SK-N-SH treated with all-trans-retinoic acid at 6 μM for 48 hours (cell line): ENCODE measurements at regions not wholly inside any gene's neighbourhood (a gene's known extent, or its start where the extent isn't known, plus 50 kb on each side); places are given as distances from the start of the nearest gene placed in this dataset.

Experiments used
- ATAC-seq: fragments of 200-7000 bp; cut with Tn5 transposase; 3 replicates; pipeline ENCODE4 v1.9.1; 2020; ENCODE audit warnings: mild to moderate bottlenecking, moderate library complexity
- ARNTL ChIP-seq: fragments of 450-650 bp; formaldehyde crosslinking; IDR thresholded peaks from 2 replicates; pipeline ENCODE4 v1.5.0; 2020; ENCODE audit warnings: low read depth, mild to moderate bottlenecking, moderate library complexity, borderline replicate concordance
- BACH2 ChIP-seq: fragments of 250-450 bp; sonication (Bioruptor Pico); IDR thresholded peaks from 2 replicates; pipeline ENCODE4 v1.9.0; 2021; ENCODE audit warnings: mild to moderate bottlenecking, borderline replicate concordance
- CSDC2 ChIP-seq: fragments of 250-450 bp; sonication (Bioruptor Pico); IDR thresholded peaks from 2 replicates; pipeline ENCODE4 v1.5.0; 2020; ENCODE audit warnings: mild to moderate bottlenecking, moderate library complexity
- ESRRG ChIP-seq: fragments of 250-450 bp; sonication (Bioruptor Pico); IDR thresholded peaks from 2 replicates; pipeline ENCODE4 v1.6.1; 2021; ENCODE audit warnings: mild to moderate bottlenecking
- GLIS3 ChIP-seq: fragments of 250-450 bp; sonication (Bioruptor Pico); IDR thresholded peaks from 2 replicates; pipeline ENCODE4 v1.5.0; 2020; ENCODE audit warnings: mild to moderate bottlenecking, moderate library complexity
- ISL1 ChIP-seq: fragments of 250-450 bp; sonication (Bioruptor Pico); IDR thresholded peaks from 2 replicates; pipeline ENCODE4 v2.1.2; 2022; ENCODE audit warnings: mild to moderate bottlenecking, moderate library complexity
- OSR1 ChIP-seq: fragments of 250-450 bp; sonication (Bioruptor Pico); IDR thresholded peaks from 2 replicates; pipeline ENCODE4 v1.8.0; 2022; ENCODE audit warnings: moderate library complexity, mild to moderate bottlenecking, inconsistent platforms
- PPARA ChIP-seq: fragments of 250-450 bp; sonication (Bioruptor Pico); IDR thresholded peaks from 2 replicates; pipeline ENCODE4 v1.5.0; 2020; ENCODE audit warnings: mild to moderate bottlenecking, borderline replicate concordance
- RARB ChIP-seq: fragments of 250-450 bp; sonication (Bioruptor Pico); IDR thresholded peaks from 2 replicates; pipeline ENCODE4 v1.8.0; 2021; ENCODE audit warnings: mild to moderate bottlenecking, moderate library complexity
- SNAI2 ChIP-seq: fragments of 250-450 bp; sonication (Bioruptor Pico); IDR thresholded peaks from 2 replicates; pipeline ENCODE4 v1.5.0; 2020; ENCODE audit warnings: mild to moderate bottlenecking, moderate library complexity
- TCF4 ChIP-seq: fragments of 250-450 bp; sonication (Bioruptor Pico); IDR thresholded peaks from 2 replicates; pipeline ENCODE4 v1.8.0; 2021; ENCODE audit warnings: mild to moderate bottlenecking, moderate library complexity, borderline replicate concordance
- TOX ChIP-seq: fragments of 250-450 bp; sonication (Bioruptor Pico); IDR thresholded peaks from 2 replicates; pipeline ENCODE4 v1.8.0; 2021; ENCODE audit warnings: mild to moderate bottlenecking, moderate library complexity, borderline replicate concordance
- ZC3H10 ChIP-seq: fragments of 250-450 bp; sonication (Bioruptor Pico); IDR thresholded peaks from 2 replicates; pipeline ENCODE4 v1.5.1; 2021; ENCODE audit warnings: mild to moderate bottlenecking, moderate library complexity
- ZFP3 ChIP-seq: fragments of 250-450 bp; sonication (Bioruptor Pico); IDR thresholded peaks from 2 replicates; pipeline ENCODE4 v1.5.0; 2020; ENCODE audit warnings: mild to moderate bottlenecking, moderate library complexity
- ZFP30 ChIP-seq: fragments of 450-650 bp; formaldehyde crosslinking; IDR thresholded peaks from 2 replicates; pipeline ENCODE4 v1.5.0; 2022; ENCODE audit warnings: mild to moderate bottlenecking, moderate library complexity
- ZNF565 ChIP-seq: fragments of 450-650 bp; formaldehyde crosslinking; conservative IDR thresholded peaks from 2 replicates; pipeline ENCODE4 v1.5.0; 2020; ENCODE audit warnings: low read depth, mild to moderate bottlenecking, moderate library complexity
- ZNF70 ChIP-seq: fragments of 450-650 bp; formaldehyde crosslinking; IDR thresholded peaks from 2 replicates; pipeline ENCODE4 v1.5.0; 2020; ENCODE audit warnings: mild to moderate bottlenecking, moderate library complexity
- ZNF8 ChIP-seq: fragments of 450-650 bp; formaldehyde crosslinking; IDR thresholded peaks from 2 replicates; pipeline ENCODE4 v1.5.0; 2020; ENCODE audit warnings: mild to moderate bottlenecking, moderate library complexity
- TF ChIP-seq, protein P1 (sequence below): fragments of 250-450 bp; sonication (Bioruptor Pico); IDR thresholded peaks from 2 replicates; pipeline ENCODE4 v1.5.1; 2021; ENCODE audit warnings: mild to moderate bottlenecking, moderate library complexity
- TF ChIP-seq, protein P2 (sequence below): fragments of 250-450 bp; sonication (Bioruptor Pico); IDR thresholded peaks from 2 replicates; pipeline ENCODE4 v1.5.1; 2020; ENCODE audit warnings: low read depth, mild to moderate bottlenecking, moderate library complexity
- TF ChIP-seq, protein P3 (sequence below): fragments of 250-450 bp; sonication (Bioruptor Pico); IDR thresholded peaks from 2 replicates; pipeline ENCODE4 v1.5.0; 2020; ENCODE audit warnings: mild to moderate bottlenecking, moderate library complexity
- TF ChIP-seq, protein P4 (sequence below): fragments of 250-450 bp; sonication (Bioruptor Pico); IDR thresholded peaks from 2 replicates; pipeline ENCODE4 v1.8.0; 2021; ENCODE audit warnings: low read depth, mild to moderate bottlenecking, moderate library complexity, borderline replicate concordance
- TF ChIP-seq, protein P5 (sequence below): fragments of 250-450 bp; sonication (Bioruptor Pico); IDR thresholded peaks from 2 replicates; pipeline ENCODE4 v1.8.0; 2020; ENCODE audit warnings: mild to moderate bottlenecking, moderate library complexity, borderline replicate concordance

DNA sequence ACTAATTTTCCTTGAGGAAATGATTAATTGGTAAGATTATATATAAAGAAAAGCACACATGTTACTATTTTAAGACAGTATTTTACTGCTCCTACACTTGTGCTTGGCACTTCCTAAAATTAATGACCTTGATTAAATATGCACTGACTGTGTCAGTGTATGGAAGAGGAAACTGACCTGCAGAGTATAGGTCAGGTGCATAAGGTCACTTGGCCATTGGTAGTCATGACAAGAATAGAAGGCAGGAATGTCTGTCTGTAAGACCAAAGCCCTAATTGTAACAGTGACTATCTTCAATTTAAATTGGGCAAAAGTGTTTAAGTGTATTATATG, 128.0 kb upstream of the KCNK2 start:
- ATAC-seq = no peak
- TF ChIP-seq ZFP3 (CRISPR knock-in tag) = no peak
- no peak for TF ChIP-seq ARNTL (CRISPR knock-in tag)
- TF ChIP-seq, protein P1, sequence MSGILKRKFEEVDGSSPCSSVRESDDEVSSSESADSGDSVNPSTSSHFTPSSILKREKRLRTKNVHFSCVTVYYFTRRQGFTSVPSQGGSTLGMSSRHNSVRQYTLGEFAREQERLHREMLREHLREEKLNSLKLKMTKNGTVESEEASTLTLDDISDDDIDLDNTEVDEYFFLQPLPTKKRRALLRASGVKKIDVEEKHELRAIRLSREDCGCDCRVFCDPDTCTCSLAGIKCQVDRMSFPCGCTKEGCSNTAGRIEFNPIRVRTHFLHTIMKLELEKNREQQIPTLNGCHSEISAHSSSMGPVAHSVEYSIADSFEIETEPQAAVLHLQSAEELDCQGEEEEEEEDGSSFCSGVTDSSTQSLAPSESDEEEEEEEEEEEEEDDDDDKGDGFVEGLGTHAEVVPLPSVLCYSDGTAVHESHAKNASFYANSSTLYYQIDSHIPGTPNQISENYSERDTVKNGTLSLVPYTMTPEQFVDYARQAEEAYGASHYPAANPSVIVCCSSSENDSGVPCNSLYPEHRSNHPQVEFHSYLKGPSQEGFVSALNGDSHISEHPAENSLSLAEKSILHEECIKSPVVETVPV (CRISPR knock-in tag) = no peak
- TF ChIP-seq CSDC2 (CRISPR knock-in tag) = no peak
- TF ChIP-seq BACH2 = no peak
- TF ChIP-seq PPARA = no peak
- no peak for TF ChIP-seq ISL1 (CRISPR knock-in tag)
- TF ChIP-seq RARB = no peak
- TF ChIP-seq ZFP30 = no peak
- no peak for TF ChIP-seq ZNF8 (CRISPR knock-in tag)
- TF ChIP-seq, protein P2, sequence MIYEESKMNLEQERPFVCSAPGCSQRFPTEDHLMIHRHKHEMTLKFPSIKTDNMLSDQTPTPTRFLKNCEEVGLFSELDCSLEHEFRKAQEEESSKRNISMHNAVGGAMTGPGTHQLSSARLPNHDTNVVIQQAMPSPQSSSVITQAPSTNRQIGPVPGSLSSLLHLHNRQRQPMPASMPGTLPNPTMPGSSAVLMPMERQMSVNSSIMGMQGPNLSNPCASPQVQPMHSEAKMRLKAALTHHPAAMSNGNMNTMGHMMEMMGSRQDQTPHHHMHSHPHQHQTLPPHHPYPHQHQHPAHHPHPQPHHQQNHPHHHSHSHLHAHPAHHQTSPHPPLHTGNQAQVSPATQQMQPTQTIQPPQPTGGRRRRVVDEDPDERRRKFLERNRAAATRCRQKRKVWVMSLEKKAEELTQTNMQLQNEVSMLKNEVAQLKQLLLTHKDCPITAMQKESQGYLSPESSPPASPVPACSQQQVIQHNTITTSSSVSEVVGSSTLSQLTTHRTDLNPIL (CRISPR knock-in tag) = no peak
- no peak for TF ChIP-seq ZC3H10 (CRISPR knock-in tag)
- TF ChIP-seq TOX (CRISPR knock-in tag) = no peak
- TF ChIP-seq ZNF565 (CRISPR knock-in tag) = no peak
- no peak for TF ChIP-seq OSR1 (CRISPR knock-in tag)
- TF ChIP-seq, protein P3, sequence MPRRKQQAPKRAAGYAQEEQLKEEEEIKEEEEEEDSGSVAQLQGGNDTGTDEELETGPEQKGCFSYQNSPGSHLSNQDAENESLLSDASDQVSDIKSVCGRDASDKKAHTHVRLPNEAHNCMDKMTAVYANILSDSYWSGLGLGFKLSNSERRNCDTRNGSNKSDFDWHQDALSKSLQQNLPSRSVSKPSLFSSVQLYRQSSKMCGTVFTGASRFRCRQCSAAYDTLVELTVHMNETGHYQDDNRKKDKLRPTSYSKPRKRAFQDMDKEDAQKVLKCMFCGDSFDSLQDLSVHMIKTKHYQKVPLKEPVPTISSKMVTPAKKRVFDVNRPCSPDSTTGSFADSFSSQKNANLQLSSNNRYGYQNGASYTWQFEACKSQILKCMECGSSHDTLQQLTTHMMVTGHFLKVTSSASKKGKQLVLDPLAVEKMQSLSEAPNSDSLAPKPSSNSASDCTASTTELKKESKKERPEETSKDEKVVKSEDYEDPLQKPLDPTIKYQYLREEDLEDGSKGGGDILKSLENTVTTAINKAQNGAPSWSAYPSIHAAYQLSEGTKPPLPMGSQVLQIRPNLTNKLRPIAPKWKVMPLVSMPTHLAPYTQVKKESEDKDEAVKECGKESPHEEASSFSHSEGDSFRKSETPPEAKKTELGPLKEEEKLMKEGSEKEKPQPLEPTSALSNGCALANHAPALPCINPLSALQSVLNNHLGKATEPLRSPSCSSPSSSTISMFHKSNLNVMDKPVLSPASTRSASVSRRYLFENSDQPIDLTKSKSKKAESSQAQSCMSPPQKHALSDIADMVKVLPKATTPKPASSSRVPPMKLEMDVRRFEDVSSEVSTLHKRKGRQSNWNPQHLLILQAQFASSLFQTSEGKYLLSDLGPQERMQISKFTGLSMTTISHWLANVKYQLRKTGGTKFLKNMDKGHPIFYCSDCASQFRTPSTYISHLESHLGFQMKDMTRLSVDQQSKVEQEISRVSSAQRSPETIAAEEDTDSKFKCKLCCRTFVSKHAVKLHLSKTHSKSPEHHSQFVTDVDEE (CRISPR knock-in tag) = no peak
- TF ChIP-seq, all 23 proteins: peak for 0

DNA sequence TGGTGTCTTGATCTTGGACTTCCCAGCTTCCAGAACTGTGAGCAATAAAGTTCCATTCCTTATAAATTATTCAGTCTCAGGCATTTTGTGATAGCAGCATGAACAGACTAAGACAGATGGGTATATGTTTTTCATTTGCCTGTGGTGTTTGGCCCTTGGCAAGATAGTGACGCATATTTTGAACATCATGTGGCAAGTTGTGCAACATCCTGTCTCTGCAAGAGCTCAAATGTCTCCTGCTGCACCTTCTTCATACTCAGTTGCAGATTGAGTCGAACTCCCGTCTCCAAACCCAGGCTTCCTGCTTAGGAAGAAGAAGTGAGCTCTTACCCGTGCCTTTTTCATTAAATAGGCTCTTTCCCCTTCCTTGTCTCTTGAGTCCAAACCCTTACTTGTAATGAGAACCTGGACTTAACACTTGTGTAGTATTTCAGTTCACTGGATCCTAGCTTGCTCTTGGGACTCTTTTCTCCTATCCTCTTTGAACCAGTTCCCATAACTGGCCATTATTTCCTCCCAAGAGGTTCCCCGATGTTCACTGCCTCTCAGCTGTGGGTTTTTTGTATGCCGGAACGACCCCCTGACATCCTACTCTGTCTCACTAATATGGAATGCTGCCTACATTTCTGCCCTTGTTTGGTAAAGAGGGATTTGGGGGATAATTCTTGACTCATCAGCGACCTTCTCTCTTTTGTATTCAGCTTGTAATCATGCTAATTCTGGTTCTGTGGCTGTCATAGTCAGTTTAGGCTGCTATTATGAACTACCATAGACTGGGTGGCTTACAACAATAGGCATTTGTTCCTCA, 125.0 kb upstream of the KCNK2 start:
- ATAC-seq = peak; percentile 91

More for the DNA sequence above, 125.0 kb upstream of the KCNK2 start:
- no peak for TF ChIP-seq ESRRG (CRISPR knock-in tag)
- TF ChIP-seq TCF4 (CRISPR knock-in tag) = no peak
- TF ChIP-seq, protein P4, sequence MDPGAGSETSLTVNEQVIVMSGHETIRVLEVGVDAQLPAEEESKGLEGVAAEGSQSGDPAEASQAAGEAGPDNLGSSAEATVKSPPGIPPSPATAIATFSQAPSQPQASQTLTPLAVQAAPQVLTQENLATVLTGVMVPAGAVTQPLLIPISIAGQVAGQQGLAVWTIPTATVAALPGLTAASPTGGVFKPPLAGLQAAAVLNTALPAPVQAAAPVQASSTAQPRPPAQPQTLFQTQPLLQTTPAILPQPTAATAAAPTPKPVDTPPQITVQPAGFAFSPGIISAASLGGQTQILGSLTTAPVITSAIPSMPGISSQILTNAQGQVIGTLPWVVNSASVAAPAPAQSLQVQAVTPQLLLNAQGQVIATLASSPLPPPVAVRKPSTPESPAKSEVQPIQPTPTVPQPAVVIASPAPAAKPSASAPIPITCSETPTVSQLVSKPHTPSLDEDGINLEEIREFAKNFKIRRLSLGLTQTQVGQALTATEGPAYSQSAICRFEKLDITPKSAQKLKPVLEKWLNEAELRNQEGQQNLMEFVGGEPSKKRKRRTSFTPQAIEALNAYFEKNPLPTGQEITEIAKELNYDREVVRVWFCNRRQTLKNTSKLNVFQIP = peak; percentile 19; the same call in 1 of the 2 replicates
- TF ChIP-seq ZFP3 (CRISPR knock-in tag) = no peak
- TF ChIP-seq, protein P1 (CRISPR knock-in tag) = no peak
- TF ChIP-seq ZNF565 (CRISPR knock-in tag) = no peak
- peak; percentile 96; the same call in 1 of the 2 replicates for TF ChIP-seq TOX (CRISPR knock-in tag)
- no peak for TF ChIP-seq GLIS3 (CRISPR knock-in tag)
- TF ChIP-seq, protein P5, sequence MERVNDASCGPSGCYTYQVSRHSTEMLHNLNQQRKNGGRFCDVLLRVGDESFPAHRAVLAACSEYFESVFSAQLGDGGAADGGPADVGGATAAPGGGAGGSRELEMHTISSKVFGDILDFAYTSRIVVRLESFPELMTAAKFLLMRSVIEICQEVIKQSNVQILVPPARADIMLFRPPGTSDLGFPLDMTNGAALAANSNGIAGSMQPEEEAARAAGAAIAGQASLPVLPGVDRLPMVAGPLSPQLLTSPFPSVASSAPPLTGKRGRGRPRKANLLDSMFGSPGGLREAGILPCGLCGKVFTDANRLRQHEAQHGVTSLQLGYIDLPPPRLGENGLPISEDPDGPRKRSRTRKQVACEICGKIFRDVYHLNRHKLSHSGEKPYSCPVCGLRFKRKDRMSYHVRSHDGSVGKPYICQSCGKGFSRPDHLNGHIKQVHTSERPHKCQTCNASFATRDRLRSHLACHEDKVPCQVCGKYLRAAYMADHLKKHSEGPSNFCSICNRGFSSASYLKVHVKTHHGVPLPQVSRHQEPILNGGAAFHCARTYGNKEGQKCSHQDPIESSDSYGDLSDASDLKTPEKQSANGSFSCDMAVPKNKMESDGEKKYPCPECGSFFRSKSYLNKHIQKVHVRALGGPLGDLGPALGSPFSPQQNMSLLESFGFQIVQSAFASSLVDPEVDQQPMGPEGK (CRISPR knock-in tag) = no peak
- TF ChIP-seq RARB = peak; percentile 82; the same call in 1 of the 2 replicates
- TF ChIP-seq ARNTL (CRISPR knock-in tag) = no peak
- no peak for TF ChIP-seq OSR1 (CRISPR knock-in tag)
- no peak for TF ChIP-seq ZFP30
- no peak for TF ChIP-seq ISL1 (CRISPR knock-in tag)
- no peak for TF ChIP-seq BACH2
- no peak for TF ChIP-seq SNAI2
- TF ChIP-seq ZNF70 = no peak
